ENCODE measurements at regions not wholly inside any gene's neighbourhood (a gene's known extent, or its start where the extent isn't known, plus 50 kb on each side); places are given as distances from the start of the nearest gene placed in this dataset.

GRCh38 chr15:70390723-70391122 is 293.0 kb upstream of the TLE3 start:
- intact Hi-C loops (cut with micrococcal nuclease) (no loop called here), in situ Hi-C loops (cut with MboI) (no loop called here)
- Histone ChIP-seq H3K4me1 (replicated peaks in 1 of 2; ENCODE audit: control insufficient read depth in 2 of 2, insufficient read depth in 2 of 2, low read length in 2 of 2) (no peaks in the 10 kb centered on the region), H3K9ac (ENCODE audit: insufficient read depth in 1 of 2, low read depth in 2 of 2, low read length in 2 of 2) (no peak overlapping the region), H3K27me3 (ENCODE audit: control insufficient read depth in 2 of 2, insufficient read depth in 2 of 2, low read length in 2 of 2) (peaks cover 10 to 17% of the 10 kb centered on the region in 2 experiments; a peak in 4 of 5 replicates), H3K4me2 (ENCODE audit: insufficient read depth, low read length) (no peak overlapping the region), H3K4me3 (no peak overlapping the region), H2AFZ (ENCODE audit: low read depth, low read length) (no peak overlapping the region), H4K20me1 (replicated peaks; ENCODE audit: control insufficient read depth, insufficient read depth, low read length) (peaks cover 7% of the 10 kb centered on the region; the same call in 1 of the 2 replicates), H3K9me3 (replicated peaks; ENCODE audit: control insufficient read depth, insufficient read depth, low read depth, low read length) (no peaks in the 10 kb centered on the region), H3K79me2 (ENCODE audit: control insufficient read depth, insufficient read depth, low read length) (no peaks in the 10 kb centered on the region), H3K36me3 (ENCODE audit: control insufficient read depth, insufficient read depth, low read length) (no peaks in the 10 kb centered on the region), H3K27ac (ENCODE audit: extremely low read depth, low read depth, low read length) (no peak overlapping the region), H3K9me1 (ENCODE audit: control insufficient read depth, insufficient read depth, low read length) (peaks cover 3% of the 10 kb centered on the region)
- TF ChIP-seq ZFP36 (IDR thresholded peaks at IDR 0.05; ENCODE audit: low read depth, low read length, partially characterized antibody) (peak; percentile 32), ZNF124 (CRISPR knock-in tag; IDR thresholded peaks at IDR 0.05) (no peak), RBM25 (IDR thresholded peaks at IDR 0.05; ENCODE audit: low read depth, low read length, severe bottlenecking) (peak; percentile 15)
- no TSS peak for BruUV-seq (replicated peaks)
- ChIA-PET CTCF (ENCODE audit: low intra/inter-chr PET ratio) (no interaction called here), POLR2A (interaction anchor here (1.0 kb wide), 1 partner anchor 10 kb away, joined by 3 read pairs; no protein-coding TSS in a partner anchor)
- DNase-seq (ENCODE audit: extremely low read depth in 1 of 4, low spot score in 3 of 4), result no peak
- FAIRE-seq, result no peak
- ATAC-seq, result no peak

GRCh38 chr15:70387993-70388392 is 290.3 kb upstream of the TLE3 start:
- Histone ChIP-seq H3K27me3 (ENCODE audit: control insufficient read depth in 2 of 2, insufficient read depth in 2 of 2, low read length in 2 of 2) (no peaks in the 10 kb centered on the region; a peak in 2 of 5 replicates), H3K9me1 (ENCODE audit: control insufficient read depth, insufficient read depth, low read length) (peaks cover 3% of the 10 kb centered on the region), H3K4me1 (replicated peaks in 1 of 2; ENCODE audit: control insufficient read depth in 2 of 2, insufficient read depth in 2 of 2, low read length in 2 of 2) (no peaks in the 10 kb centered on the region), H3K9me3 (replicated peaks; ENCODE audit: control insufficient read depth, insufficient read depth, low read depth, low read length) (no peaks in the 10 kb centered on the region), H3K79me2 (ENCODE audit: control insufficient read depth, insufficient read depth, low read length) (no peaks in the 10 kb centered on the region), H3K27ac (ENCODE audit: extremely low read depth, low read depth, low read length) (no peak overlapping the region), H2AFZ (ENCODE audit: low read depth, low read length) (no peak overlapping the region), H3K36me3 (ENCODE audit: control insufficient read depth, insufficient read depth, low read length) (no peaks in the 10 kb centered on the region), H3K4me3 (no peak overlapping the region), H4K20me1 (replicated peaks; ENCODE audit: control insufficient read depth, insufficient read depth, low read length) (0 out of 2 replicates have a peak, but pooled peaks cover 5% of the 10 kb centered on the region), H3K9ac (ENCODE audit: insufficient read depth in 1 of 2, low read depth in 2 of 2, low read length in 2 of 2) (no peak overlapping the region), H3K4me2 (ENCODE audit: insufficient read depth, low read length) (no peak overlapping the region)
- ChIA-PET CTCF (ENCODE audit: low intra/inter-chr PET ratio) (no interaction called here), POLR2A (no interaction called here)
- WGBS (ENCODE audit: insufficient coverage, low coverage, missing lambda C conversion rate), result 0% methylated on average over 2 of the region's 2 CpGs
- BruUV-seq (replicated peaks), result no TSS peak
- ATAC-seq, result no peak
- in situ Hi-C loops (cut with MboI), result no loop called here
- FAIRE-seq, result no peak
- intact Hi-C loops (cut with micrococcal nuclease), result no loop called here
- DNase-seq (ENCODE audit: extremely low read depth in 1 of 4, low spot score in 3 of 4), result no peak
- TF ChIP-seq, protein P1, sequence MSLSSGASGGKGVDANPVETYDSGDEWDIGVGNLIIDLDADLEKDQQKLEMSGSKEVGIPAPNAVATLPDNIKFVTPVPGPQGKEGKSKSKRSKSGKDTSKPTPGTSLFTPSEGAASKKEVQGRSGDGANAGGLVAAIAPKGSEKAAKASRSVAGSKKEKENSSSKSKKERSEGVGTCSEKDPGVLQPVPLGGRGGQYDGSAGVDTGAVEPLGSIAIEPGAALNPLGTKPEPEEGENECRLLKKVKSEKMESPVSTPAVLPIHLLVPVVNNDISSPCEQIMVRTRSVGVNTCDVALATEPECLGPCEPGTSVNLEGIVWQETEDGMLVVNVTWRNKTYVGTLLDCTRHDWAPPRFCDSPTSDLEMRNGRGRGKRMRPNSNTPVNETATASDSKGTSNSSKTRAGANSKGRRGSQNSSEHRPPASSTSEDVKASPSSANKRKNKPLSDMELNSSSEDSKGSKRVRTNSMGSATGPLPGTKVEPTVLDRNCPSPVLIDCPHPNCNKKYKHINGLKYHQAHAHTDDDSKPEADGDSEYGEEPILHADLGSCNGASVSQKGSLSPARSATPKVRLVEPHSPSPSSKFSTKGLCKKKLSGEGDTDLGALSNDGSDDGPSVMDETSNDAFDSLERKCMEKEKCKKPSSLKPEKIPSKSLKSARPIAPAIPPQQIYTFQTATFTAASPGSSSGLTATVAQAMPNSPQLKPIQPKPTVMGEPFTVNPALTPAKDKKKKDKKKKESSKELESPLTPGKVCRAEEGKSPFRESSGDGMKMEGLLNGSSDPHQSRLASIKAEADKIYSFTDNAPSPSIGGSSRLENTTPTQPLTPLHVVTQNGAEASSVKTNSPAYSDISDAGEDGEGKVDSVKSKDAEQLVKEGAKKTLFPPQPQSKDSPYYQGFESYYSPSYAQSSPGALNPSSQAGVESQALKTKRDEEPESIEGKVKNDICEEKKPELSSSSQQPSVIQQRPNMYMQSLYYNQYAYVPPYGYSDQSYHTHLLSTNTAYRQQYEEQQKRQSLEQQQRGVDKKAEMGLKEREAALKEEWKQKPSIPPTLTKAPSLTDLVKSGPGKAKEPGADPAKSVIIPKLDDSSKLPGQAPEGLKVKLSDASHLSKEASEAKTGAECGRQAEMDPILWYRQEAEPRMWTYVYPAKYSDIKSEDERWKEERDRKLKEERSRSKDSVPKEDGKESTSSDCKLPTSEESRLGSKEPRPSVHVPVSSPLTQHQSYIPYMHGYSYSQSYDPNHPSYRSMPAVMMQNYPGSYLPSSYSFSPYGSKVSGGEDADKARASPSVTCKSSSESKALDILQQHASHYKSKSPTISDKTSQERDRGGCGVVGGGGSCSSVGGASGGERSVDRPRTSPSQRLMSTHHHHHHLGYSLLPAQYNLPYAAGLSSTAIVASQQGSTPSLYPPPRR (CRISPR knock-in tag; IDR thresholded peaks at IDR 0.05; ENCODE audit: borderline replicate concordance), result no peak
- TF ChIP-seq ZNF3 (CRISPR knock-in tag; IDR thresholded peaks at IDR 0.05) (no peak), HOXB6 (CRISPR knock-in tag; IDR thresholded peaks at IDR 0.05; ENCODE audit: borderline replicate concordance) (no peak), MLX (CRISPR knock-in tag; conservative IDR thresholded peaks at IDR 0.05) (no peak), PHTF2 (CRISPR knock-in tag; IDR thresholded peaks at IDR 0.05) (no peak), ZNF347 (CRISPR knock-in tag; IDR thresholded peaks at IDR 0.05; ENCODE audit: low read depth) (no peak)
